HepG2 (cell line): ENCODE measurements at regions not wholly inside any gene's neighbourhood (a gene's known extent, or its start where the extent isn't known, plus 50 kb on each side); places are given as distances from the start of the nearest gene placed in this dataset.

Experiments used
- ATAC-seq: fragments of 200-7000 bp; cut with Tn5 transposase; 3 replicates; pipeline ENCODE4 v1.9.1; 2020; ENCODE audit warnings: mild to moderate bottlenecking, moderate library complexity
- BruUV-seq: library from RNA; stranded (reverse); fragments of 400-500 nt; replicated peaks from 2 replicates; lab custom pipeline; 2021; lab: Mats Ljungman, UMichigan
- CTCF ChIA-PET: fragments of 300-600 bp; formaldehyde crosslinking; extraction: SDS; loops from one replicate; lab custom pipeline; 2021; ENCODE audit warnings: low total read pairs, inconsistent platforms, low intra/inter-chr PET ratio; lab: Yijun Ruan, JAX
- POLR2A ChIA-PET: fragments of 350-600 bp; sonication (Branson Sonifier 250); formaldehyde crosslinking; loops from one replicate; lab custom pipeline; 2020; ENCODE audit warnings: antibody characterized with exemption, inconsistent platforms; lab: Yijun Ruan, JAX
- DNase-seq: peaks from one replicate; pipeline ENCODE4 v3.0.0-alpha.2; 2015; ENCODE audit warnings: low spot score
- FAIRE-seq: peaks from 3 replicates; lab custom pipeline; 2011; peaks lifted over from hg19 to GRCh38; lab: Jason Lieb, UNC
- H2AFZ ChIP-seq: one replicate; pipeline ENCODE4 v1.6.1; 2011; ENCODE audit warnings: low read length, inconsistent platforms
- H3K27ac ChIP-seq: fragments of 300-600 bp; 3 replicates; pipeline ENCODE4 v1.8.0; 2011; ENCODE audit warnings: mixed run types, mild to moderate bottlenecking, mixed read lengths, low read length, inconsistent platforms; ENCODE audit not compliant: insufficient read depth; ENCODE audit errors: extremely low read length
- H3K27me3 ChIP-seq, 2 experiments: fragments of 200-600 bp in 1 of 2; 2 replicates in 1 of 2; 3 replicates in 1 of 2; pipeline versions ENCODE4 v1.6.0 to v1.8.0; 2011; ENCODE audit warnings: low read length in 2 of 2, mild to moderate bottlenecking in 2 of 2, moderate library complexity in 2 of 2, inconsistent platforms in 1 of 2; ENCODE audit not compliant: insufficient read depth in 2 of 2, control insufficient read depth in 1 of 2
- H3K36me3 ChIP-seq, 2 experiments: fragments of 200-600 bp in 1 of 2; replicated peaks in 1 of 2; 2 replicates in 1 of 2; 3 replicates in 1 of 2; pipeline versions ENCODE4 v1.5.1 to v1.8.0; 2011; ENCODE audit warnings: low read length in 2 of 2, inconsistent platforms in 1 of 2; ENCODE audit not compliant: insufficient read depth in 2 of 2, control insufficient read depth in 1 of 2
- H3K4me1 ChIP-seq: 2 replicates; pipeline ENCODE4 v1.5.1; 2012; ENCODE audit warnings: low read length, inconsistent platforms; ENCODE audit not compliant: insufficient read depth
- H3K4me2 ChIP-seq: 2 replicates; pipeline ENCODE4 v1.6.0; 2011; ENCODE audit warnings: low read depth, low read length, inconsistent platforms
- H3K4me3 ChIP-seq, 3 experiments: fragments of 200-600 bp in 1 of 3; sonication (generic), shearing (Covaris generic) in 1 of 3; replicated peaks in 1 of 3; 2 replicates each; pipeline ENCODE4 v1.5.1; 2011 to 2016; ENCODE audit warnings: low read length in 3 of 3, inconsistent platforms in 2 of 3, low read depth in 2 of 3, mild to moderate bottlenecking in 2 of 3, control low read depth in 1 of 3, mixed read lengths in 1 of 3; ENCODE audit not compliant: insufficient read depth in 1 of 3
- H3K79me2 ChIP-seq: one replicate; pipeline ENCODE4 v1.6.1; 2011; ENCODE audit warnings: low read length, inconsistent platforms; ENCODE audit not compliant: insufficient read depth
- H3K9ac ChIP-seq: 2 replicates; pipeline ENCODE4 v1.6.0; 2011; ENCODE audit warnings: mild to moderate bottlenecking, low read depth, low read length, inconsistent platforms; ENCODE audit not compliant: insufficient read depth
- H3K9me3 ChIP-seq: 2 replicates; pipeline ENCODE4 v1.5.1; 2012; ENCODE audit warnings: mild to moderate bottlenecking, low read length
- H4K20me1 ChIP-seq: 2 replicates; pipeline ENCODE4 v1.6.0; 2011; ENCODE audit warnings: inconsistent platforms, mild to moderate bottlenecking, low read length, moderate library complexity; ENCODE audit not compliant: insufficient read depth
- EED ChIP-seq: sonication (generic); formaldehyde crosslinking; IDR thresholded peaks from 2 replicates; pipeline ENCODE4 v1.5.0; 2020; ENCODE audit warnings: mild to moderate bottlenecking, missing genetic modification reagents
- FIP1L1 ChIP-seq: fragments of 200-400 bp; formaldehyde crosslinking; IDR thresholded peaks from 2 replicates; pipeline ENCODE4 v1.6.1; 2018; ENCODE audit warnings: low read depth, mild to moderate bottlenecking, low read length, moderate library complexity, borderline replicate concordance; ENCODE audit not compliant: insufficient read depth
- NCOA2 ChIP-seq: sonication (generic); formaldehyde crosslinking; IDR thresholded peaks from 2 replicates; pipeline ENCODE4 v1.8.0; 2022; ENCODE audit warnings: inconsistent platforms
- PITX1 ChIP-seq: sonication (generic); formaldehyde crosslinking; IDR thresholded peaks from 2 replicates; pipeline ENCODE4 v1.5.1; 2020; ENCODE audit warnings: mild to moderate bottlenecking, missing genetic modification reagents
- PLRG1 ChIP-seq: fragments of 450-650 bp; conservative IDR thresholded peaks from 2 replicates; pipeline ENCODE4 v1.6.1; 2016
- RAD21 ChIP-seq: fragments of 450-650 bp; formaldehyde crosslinking; IDR thresholded peaks from 2 replicates; pipeline ENCODE4 v1.5.0; 2020; ENCODE audit warnings: mild to moderate bottlenecking
- TAF1 ChIP-seq: sonication (generic); formaldehyde crosslinking; IDR thresholded peaks from 2 replicates; pipeline ENCODE4 v1.4.0; 2020; ENCODE audit warnings: missing genetic modification reagents
- TGIF2 ChIP-seq: IDR thresholded peaks from 2 replicates; pipeline ENCODE4 v1.6.1; 2016; ENCODE audit warnings: control low read depth, missing compliant biosample characterization
- TMF1 ChIP-seq: sonication (generic); formaldehyde crosslinking; IDR thresholded peaks from 2 replicates; pipeline ENCODE4 v1.8.1; 2022; ENCODE audit warnings: low read depth, missing genetic modification reagents
- ZBTB7A ChIP-seq: sonication (generic); formaldehyde crosslinking; IDR thresholded peaks from 2 replicates; pipeline ENCODE4 v1.8.0; 2022; ENCODE audit warnings: mild to moderate bottlenecking, missing genetic modification reagents
- ZNF230 ChIP-seq: sonication (generic); formaldehyde crosslinking; IDR thresholded peaks from 2 replicates; pipeline ENCODE4 v1.4.0; 2020; ENCODE audit warnings: mild to moderate bottlenecking, missing genetic modification reagents
- ZNF264 ChIP-seq: sonication (generic); formaldehyde crosslinking; IDR thresholded peaks from 2 replicates; pipeline ENCODE4 v1.4.0; 2020; ENCODE audit warnings: missing genetic modification reagents
- ZNF3 ChIP-seq: IDR thresholded peaks from 2 replicates; pipeline ENCODE4 v1.7.0; 2017; ENCODE audit warnings: inconsistent platforms
- ZNF30 ChIP-seq: sonication (generic); formaldehyde crosslinking; IDR thresholded peaks from 2 replicates; pipeline ENCODE4 v1.5.0; 2020; ENCODE audit warnings: mild to moderate bottlenecking, missing genetic modification reagents
- ZNF879 ChIP-seq: sonication (generic); formaldehyde crosslinking; IDR thresholded peaks from 2 replicates; pipeline ENCODE4 v1.8.1; 2023; ENCODE audit warnings: missing genetic modification reagents
- ZSCAN30 ChIP-seq: sonication (generic); formaldehyde crosslinking; IDR thresholded peaks from 2 replicates; pipeline ENCODE4 v1.5.0; 2020; ENCODE audit warnings: mild to moderate bottlenecking, missing genetic modification reagents
- in situ Hi-C: cut with HindIII; loops from 2 replicates; pipeline ENCODE4 v1.10.0; 2017; ENCODE audit warnings: low pct_unique_long_range_greater_than_20kb; ENCODE audit not compliant: extremely low pct_ligation_motif_present
- intact Hi-C: fragments of 100-400 bp; cut with micrococcal nuclease; formaldehyde crosslinking; loops from one replicate; pipeline ENCODE4 v1.10.0; 2022; ENCODE audit not compliant: unreplicated experiment
- TF ChIP-seq, protein P1 (sequence below): sonication (generic); formaldehyde crosslinking; IDR thresholded peaks from 2 replicates; pipeline ENCODE4 v1.5.0; 2020; ENCODE audit warnings: mild to moderate bottlenecking, missing genetic modification reagents, borderline replicate concordance
- TF ChIP-seq, protein P2 (sequence below): sonication (generic); formaldehyde crosslinking; conservative IDR thresholded peaks from 2 replicates; pipeline ENCODE4 v1.4.0; 2020; ENCODE audit warnings: missing genetic modification reagents

DNA sequence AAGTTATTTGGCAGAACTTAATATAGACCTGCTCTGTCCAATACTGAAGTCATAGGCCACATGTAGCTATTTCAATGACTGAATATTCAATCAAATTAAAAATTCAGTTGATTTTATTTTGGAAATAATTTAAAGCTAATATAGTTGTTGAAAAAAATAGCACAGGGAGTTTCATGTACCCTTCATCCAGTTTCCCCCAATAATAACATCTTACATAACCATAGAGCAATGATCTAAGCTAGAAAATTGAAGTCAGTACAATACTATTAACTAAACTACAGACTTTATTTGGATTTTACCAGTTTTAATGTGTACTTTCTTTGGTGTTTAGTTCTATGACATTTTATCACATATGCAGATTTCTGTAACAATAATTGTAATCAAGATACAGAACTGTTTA, 212.2 kb upstream of the HDDC2 start:
- CTCF ChIA-PET = no interaction called here
- intact Hi-C loops = loop anchor here (2.0 to 5.0 kb wide), 2 partner anchors 239 to 458 kb away; no protein-coding TSS in a partner anchor
- no peak for FAIRE-seq

More for the DNA sequence above, 212.2 kb upstream of the HDDC2 start:
- no TSS peak for BruUV-seq
- peaks cover 3% of the 10 kb centered on the region for H3K4me1 ChIP-seq
- H2AFZ ChIP-seq = no peak overlapping the region
- no peaks in the 10 kb centered on the region for H3K36me3 ChIP-seq
- DNase-seq = no peak
- TF ChIP-seq ZNF230 (CRISPR knock-in tag) (no peak), EED (CRISPR knock-in tag) (no peak), NCOA2 (CRISPR knock-in tag) (no peak), ZNF30 (no peak), ZNF879 (CRISPR knock-in tag) (no peak), TMF1 (CRISPR knock-in tag) (no peak), RAD21 (CRISPR knock-in tag) (no peak), ZBTB7A (CRISPR knock-in tag) (no peak), PITX1 (no peak), ZSCAN30 (CRISPR knock-in tag) (no peak), TAF1 (no peak), ZNF264 (CRISPR knock-in tag) (no peak), TGIF2 (CRISPR knock-in tag) (no peak), PLRG1 (no peak), ZNF3 (CRISPR knock-in tag) (no peak), FIP1L1 (no peak)
- TF ChIP-seq, protein P1, sequence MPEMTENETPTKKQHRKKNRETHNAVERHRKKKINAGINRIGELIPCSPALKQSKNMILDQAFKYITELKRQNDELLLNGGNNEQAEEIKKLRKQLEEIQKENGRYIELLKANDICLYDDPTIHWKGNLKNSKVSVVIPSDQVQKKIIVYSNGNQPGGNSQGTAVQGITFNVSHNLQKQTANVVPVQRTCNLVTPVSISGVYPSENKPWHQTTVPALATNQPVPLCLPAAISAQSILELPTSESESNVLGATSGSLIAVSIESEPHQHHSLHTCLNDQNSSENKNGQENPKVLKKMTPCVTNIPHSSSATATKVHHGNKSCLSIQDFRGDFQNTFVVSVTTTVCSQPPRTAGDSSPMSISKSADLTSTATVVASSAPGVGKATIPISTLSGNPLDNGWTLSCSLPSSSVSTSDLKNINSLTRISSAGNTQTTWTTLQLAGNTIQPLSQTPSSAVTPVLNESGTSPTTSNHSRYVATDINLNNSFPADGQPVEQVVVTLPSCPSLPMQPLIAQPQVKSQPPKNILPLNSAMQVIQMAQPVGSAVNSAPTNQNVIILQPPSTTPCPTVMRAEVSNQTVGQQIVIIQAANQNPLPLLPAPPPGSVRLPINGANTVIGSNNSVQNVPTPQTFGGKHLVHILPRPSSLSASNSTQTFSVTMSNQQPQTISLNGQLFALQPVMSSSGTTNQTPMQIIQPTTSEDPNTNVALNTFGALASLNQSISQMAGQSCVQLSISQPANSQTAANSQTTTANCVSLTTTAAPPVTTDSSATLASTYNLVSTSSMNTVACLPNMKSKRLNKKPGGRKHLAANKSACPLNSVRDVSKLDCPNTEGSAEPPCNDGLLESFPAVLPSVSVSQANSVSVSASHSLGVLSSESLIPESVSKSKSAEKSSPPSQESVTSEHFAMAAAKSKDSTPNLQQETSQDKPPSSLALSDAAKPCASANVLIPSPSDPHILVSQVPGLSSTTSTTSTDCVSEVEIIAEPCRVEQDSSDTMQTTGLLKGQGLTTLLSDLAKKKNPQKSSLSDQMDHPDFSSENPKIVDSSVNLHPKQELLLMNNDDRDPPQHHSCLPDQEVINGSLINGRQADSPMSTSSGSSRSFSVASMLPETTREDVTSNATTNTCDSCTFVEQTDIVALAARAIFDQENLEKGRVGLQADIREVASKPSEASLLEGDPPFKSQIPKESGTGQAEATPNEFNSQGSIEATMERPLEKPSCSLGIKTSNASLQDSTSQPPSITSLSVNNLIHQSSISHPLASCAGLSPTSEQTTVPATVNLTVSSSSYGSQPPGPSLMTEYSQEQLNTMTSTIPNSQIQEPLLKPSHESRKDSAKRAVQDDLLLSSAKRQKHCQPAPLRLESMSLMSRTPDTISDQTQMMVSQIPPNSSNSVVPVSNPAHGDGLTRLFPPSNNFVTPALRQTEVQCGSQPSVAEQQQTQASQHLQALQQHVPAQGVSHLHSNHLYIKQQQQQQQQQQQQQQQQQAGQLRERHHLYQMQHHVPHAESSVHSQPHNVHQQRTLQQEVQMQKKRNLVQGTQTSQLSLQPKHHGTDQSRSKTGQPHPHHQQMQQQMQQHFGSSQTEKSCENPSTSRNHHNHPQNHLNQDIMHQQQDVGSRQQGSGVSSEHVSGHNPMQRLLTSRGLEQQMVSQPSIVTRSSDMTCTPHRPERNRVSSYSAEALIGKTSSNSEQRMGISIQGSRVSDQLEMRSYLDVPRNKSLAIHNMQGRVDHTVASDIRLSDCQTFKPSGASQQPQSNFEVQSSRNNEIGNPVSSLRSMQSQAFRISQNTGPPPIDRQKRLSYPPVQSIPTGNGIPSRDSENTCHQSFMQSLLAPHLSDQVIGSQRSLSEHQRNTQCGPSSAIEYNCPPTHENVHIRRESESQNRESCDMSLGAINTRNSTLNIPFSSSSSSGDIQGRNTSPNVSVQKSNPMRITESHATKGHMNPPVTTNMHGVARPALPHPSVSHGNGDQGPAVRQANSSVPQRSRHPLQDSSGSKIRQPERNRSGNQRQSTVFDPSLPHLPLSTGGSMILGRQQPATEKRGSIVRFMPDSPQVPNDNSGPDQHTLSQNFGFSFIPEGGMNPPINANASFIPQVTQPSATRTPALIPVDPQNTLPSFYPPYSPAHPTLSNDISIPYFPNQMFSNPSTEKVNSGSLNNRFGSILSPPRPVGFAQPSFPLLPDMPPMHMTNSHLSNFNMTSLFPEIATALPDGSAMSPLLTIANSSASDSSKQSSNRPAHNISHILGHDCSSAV = no peak
- TF ChIP-seq, protein P2, sequence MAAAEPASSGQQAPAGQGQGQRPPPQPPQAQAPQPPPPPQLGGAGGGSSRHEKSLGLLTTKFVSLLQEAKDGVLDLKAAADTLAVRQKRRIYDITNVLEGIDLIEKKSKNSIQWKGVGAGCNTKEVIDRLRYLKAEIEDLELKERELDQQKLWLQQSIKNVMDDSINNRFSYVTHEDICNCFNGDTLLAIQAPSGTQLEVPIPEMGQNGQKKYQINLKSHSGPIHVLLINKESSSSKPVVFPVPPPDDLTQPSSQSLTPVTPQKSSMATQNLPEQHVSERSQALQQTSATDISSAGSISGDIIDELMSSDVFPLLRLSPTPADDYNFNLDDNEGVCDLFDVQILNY (CRISPR knock-in tag) = no peak
- TF ChIP-seq, all 625 proteins: peak for 0
- no peak overlapping the region for H3K4me3 ChIP-seq
- ATAC-seq = no peak
- POLR2A ChIA-PET = no interaction called here
- no peaks in the 10 kb centered on the region for H4K20me1 ChIP-seq
- no peak overlapping the region for H3K9ac ChIP-seq
- no peak overlapping the region for H3K4me2 ChIP-seq
- no peaks in the 10 kb centered on the region for H3K79me2 ChIP-seq
- H3K9me3 ChIP-seq = no peaks in the 10 kb centered on the region
- no peak overlapping the region for H3K27ac ChIP-seq
- in situ Hi-C loops = loop anchor here (10.0 kb wide), 1 partner anchor 231 kb away; the partner anchor contains the start of gene HEY2
- H3K27me3 ChIP-seq = no peaks in the 10 kb centered on the region; a peak in 1 of 5 replicates
